HG03575 (cell line): ENCODE measurements at regions not wholly inside any gene's neighbourhood (a gene's known extent, or its start where the extent isn't known, plus 50 kb on each side); places are given as distances from the start of the nearest gene placed in this dataset.

Experiments used
- ATAC-seq: cut with Tn5 transposase; IDR thresholded peaks from one replicate; pipeline ENCODE4 v1.9.1; 2021; ENCODE audit not compliant: unreplicated experiment, insufficient number of reproducible peaks, low FRiP score; ENCODE audit errors: extremely low read depth

GRCh38 chr2:9092383-9093282, 89.1 kb upstream of the MBOAT2 start:
- peak; percentile 87 for ATAC-seq

GRCh38 chr2:9091811-9092210, 88.3 kb upstream of the MBOAT2 start:
- no peak for ATAC-seq

- ATAC-seq, result no peak
Measured at GRCh38 chr2:9089831-9090230, 86.3 kb upstream of the MBOAT2 start.

- ATAC-seq, result no peak
Measured at GRCh38 chr2:9087121-9087681, 83.7 kb upstream of the MBOAT2 start.

- ATAC-seq, result no peak
Measured at GRCh38 chr2:9086465-9086864, 83.0 kb upstream of the MBOAT2 start.

GRCh38 chr2:9085353-9085752, 81.9 kb upstream of the MBOAT2 start:
- no peak for ATAC-seq

GRCh38 chr2:9083287-9083686, 79.8 kb upstream of the MBOAT2 start:
- ATAC-seq, result no peak

GRCh38 chr2:9082158-9082557, 78.7 kb upstream of the MBOAT2 start:
- no peak for ATAC-seq

- no peak for ATAC-seq
Measured at GRCh38 chr2:9081750-9082149, 78.3 kb upstream of the MBOAT2 start.

GRCh38 chr2:9078405-9078804, 74.9 kb upstream of the MBOAT2 start:
- no peak for ATAC-seq

- ATAC-seq, result no peak
Measured at GRCh38 chr2:9077691-9078090, 74.2 kb upstream of the MBOAT2 start.

- no peak for ATAC-seq
Measured at GRCh38 chr2:9076755-9077154, 73.3 kb upstream of the MBOAT2 start.

GRCh38 chr2:9076210-9076609, 72.7 kb upstream of the MBOAT2 start:
- no peak for ATAC-seq

- ATAC-seq, result no peak
Measured at GRCh38 chr2:9074930-9075329, 71.4 kb upstream of the MBOAT2 start.

GRCh38 chr2:9071584-9072124, 68.2 kb upstream of the MBOAT2 start:
- ATAC-seq, result no peak

- no peak for ATAC-seq
Measured at GRCh38 chr2:9071032-9071431, 67.5 kb upstream of the MBOAT2 start.

GRCh38 chr2:9069543-9069942, 66.1 kb upstream of the MBOAT2 start:
- no peak for ATAC-seq

- ATAC-seq, result no peak
Measured at GRCh38 chr2:9065901-9066300, 62.4 kb upstream of the MBOAT2 start.

GRCh38 chr2:9063023-9063606, 59.6 kb upstream of the MBOAT2 start:
- ATAC-seq, result no peak

GRCh38 chr2:9060819-9061218, 57.3 kb upstream of the MBOAT2 start:
- ATAC-seq, result no peak
